ENCODE measurements at regions not wholly inside any gene's neighbourhood (a gene's known extent, or its start where the extent isn't known, plus 50 kb on each side); places are given as distances from the start of the nearest gene placed in this dataset.
"Not testable (repeated sequence)": the region's sequence is repeated elsewhere in the genome, so short reads cannot be mapped to it uniquely, and the experiment has no call there.

DNA sequence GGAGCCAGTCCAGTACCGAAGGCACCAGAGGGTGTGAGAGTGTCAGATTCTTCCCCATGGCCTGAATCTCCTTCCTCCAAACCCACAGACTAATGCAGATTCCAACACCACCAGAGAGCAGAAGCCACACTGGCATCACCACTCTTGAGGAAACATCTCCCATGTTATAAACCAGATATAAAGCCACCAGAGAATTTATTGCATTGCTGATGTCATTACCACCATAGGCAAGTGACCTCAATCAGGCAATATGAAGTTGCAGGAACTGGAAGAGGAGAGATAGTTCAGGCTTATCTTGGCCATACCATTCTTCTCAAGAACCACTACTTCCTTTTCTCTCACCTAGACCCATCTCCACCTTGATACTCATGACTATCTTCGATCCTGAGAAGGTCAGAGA lies 653.4 kb downstream of the TMEM121 start:
- TF ChIP-seq CTCF (IDR thresholded peaks at IDR 0.05; ENCODE audit: control insufficient read depth, extremely low read depth, insufficient read depth), result no peak
- H3K4me3 ChIP-seq (ENCODE audit: low read depth, low read length), result no peak overlapping the region
- DNase-seq (ENCODE audit: low read depth), result no peak

- DNase-seq (ENCODE audit: low read depth); H3K4me3 ChIP-seq (ENCODE audit: low read depth, low read length): not testable (repeated sequence)
These were observed 658.4 kb downstream of the TMEM121 start for GRCh38 chr14:106184771-106185170.

DNA sequence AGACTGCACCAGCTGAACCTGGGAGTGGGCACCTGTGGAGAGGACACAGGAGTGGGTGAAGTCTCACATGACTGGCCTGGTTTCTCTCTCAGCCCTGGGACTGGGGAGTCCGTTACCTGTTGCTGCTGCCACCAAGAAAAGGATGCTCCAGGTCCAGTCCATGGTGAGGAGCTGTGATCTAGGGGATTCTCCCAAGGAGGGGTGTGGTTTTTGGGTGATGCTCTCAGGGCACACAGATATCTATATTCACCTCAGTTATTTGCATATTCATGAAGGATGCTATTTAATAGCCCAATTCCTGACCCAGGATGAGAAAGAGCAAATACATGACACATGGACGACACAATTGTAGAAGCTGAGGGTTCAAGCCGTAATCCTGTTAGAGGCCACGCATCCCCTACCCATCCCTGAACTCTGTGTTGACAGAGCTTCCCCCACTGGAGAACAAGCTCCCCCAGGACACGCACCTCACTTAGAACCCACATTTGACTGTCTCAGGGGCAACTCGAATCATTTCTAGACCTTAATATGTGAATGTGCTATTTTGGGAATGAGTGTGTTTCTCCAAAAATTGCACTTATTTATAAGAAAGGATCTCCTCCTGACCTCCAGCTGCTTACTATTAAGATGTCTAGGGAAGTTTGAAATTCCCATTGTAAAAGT lies 658.9 kb downstream of the TMEM121 start:
- not testable (repeated sequence) for DNase-seq (ENCODE audit: low read depth); H3K4me3 ChIP-seq (ENCODE audit: low read depth, low read length)

- no peak overlapping the region for H3K4me3 ChIP-seq (ENCODE audit: low read depth, low read length)
- TF ChIP-seq CTCF (IDR thresholded peaks at IDR 0.05; ENCODE audit: control insufficient read depth, extremely low read depth, insufficient read depth), result peak; percentile 30
- no peak for DNase-seq (ENCODE audit: low read depth)
These were observed 659.5 kb downstream of the TMEM121 start for GRCh38 chr14:106185837-106186233.

DNA sequence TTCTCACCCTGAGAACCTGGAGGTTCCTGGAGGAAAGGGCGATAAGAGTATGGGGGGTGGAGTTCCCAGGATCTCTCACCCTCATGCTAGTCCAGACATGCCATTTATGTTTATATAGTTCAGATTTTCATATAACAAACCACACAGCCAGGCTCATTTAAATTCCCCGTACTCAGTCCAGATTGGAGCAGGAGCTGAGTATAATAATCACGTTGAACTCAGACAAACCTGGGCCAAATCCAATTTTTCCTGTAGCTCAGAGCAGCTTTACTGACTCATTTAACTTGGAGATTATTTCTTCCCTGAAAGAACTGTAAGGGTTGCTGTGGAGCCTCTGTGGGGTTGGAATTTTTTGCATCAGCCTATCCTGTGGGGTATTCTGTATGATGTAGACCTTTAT lies 660.8 kb downstream of the TMEM121 start:
- no peak overlapping the region for H3K4me3 ChIP-seq (ENCODE audit: low read depth, low read length)
- no peak for TF ChIP-seq CTCF (IDR thresholded peaks at IDR 0.05; ENCODE audit: control insufficient read depth, extremely low read depth, insufficient read depth)
- no peak for DNase-seq (ENCODE audit: low read depth)

DNA sequence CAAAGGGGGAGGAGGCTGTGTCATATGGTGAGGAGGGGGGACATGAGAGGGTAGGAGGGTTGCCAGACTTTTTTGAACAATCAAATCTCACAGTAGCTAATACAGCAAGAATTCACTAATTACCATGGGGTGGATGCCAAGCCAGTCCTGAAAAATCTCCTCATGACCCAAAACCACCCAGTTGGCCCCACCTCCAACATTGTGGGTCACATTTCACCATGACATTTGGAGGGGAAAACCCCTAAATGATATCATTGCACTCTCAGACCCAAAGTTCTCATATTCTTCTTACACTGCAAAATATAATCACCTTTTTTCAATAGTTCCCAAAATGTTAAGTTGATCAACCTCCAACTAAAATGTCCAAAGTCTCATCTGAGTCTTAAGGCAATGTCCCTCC lies 666.3 kb downstream of the TMEM121 start:
- not testable (repeated sequence) for DNase-seq (ENCODE audit: low read depth); H3K4me3 ChIP-seq (ENCODE audit: low read depth, low read length)

DNA sequence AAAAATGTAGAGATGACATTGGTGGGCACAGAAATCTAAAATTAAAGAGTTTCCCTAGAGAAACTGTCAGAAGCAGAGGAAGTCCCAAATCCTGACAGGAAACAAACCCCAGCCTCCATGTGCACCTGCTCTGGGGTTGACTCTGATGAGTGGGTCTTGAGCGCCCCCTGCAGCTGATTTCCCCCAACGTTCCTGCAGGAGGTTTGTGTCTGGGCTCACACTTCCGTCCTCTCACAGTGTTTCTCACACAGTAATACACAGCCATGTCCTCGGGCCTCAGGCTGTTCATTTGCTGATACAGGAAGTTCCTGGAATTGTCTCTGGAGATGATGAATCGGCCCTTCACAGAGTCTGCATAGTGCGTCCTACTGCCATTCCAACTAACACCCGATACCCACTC lies 670.1 kb downstream of the TMEM121 start:
- peak; percentile 17; the same call in 1 of the 2 replicates for TF ChIP-seq CTCF (IDR thresholded peaks at IDR 0.05; ENCODE audit: control insufficient read depth, extremely low read depth, insufficient read depth)
- not testable (repeated sequence) for H3K4me3 ChIP-seq (ENCODE audit: low read depth, low read length); DNase-seq (ENCODE audit: low read depth)

DNA sequence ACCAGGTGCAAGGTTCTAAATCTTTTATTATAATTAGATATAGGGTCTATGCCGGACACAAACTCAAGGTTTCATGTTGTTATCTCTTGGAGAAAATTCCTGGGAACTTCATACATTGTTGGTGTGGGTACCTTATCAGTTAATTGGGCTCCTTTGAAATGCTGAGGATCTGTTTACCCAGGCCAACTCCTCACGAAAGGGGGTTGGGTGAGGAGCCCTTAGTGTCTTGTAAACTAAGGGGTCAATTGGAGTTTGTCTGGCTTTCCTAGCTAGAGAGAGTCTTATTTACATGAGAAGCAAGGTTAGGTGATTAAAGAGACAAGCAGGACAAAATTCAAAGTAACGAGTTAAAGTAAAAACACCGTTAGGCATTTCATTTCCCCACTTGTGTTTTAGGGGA lies 670.9 kb downstream of the TMEM121 start:
- not testable (repeated sequence) for H3K4me3 ChIP-seq (ENCODE audit: low read depth, low read length); DNase-seq (ENCODE audit: low read depth)

DNA sequence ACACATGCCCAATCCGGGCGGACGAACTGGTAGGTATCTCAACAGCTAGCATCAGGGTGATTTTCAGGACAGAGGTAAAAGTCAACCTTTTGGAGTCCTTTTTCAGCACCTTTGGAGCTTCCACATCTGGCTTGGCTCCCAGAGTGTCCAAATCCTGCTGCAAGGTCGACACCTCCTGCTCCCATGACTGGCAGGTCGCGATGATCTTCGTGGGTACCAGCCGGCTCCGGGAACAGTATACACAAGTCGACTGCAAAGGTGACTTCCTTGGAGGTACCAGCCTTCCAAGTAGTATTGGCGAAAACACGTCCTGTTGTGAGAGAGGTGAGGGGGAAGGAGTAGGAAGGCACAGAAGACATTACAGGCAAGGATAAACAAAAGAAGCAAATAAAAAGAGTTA lies 672.7 kb downstream of the TMEM121 start:
- DNase-seq (ENCODE audit: low read depth), result no peak
- H3K4me3 ChIP-seq (ENCODE audit: low read depth, low read length), result no peak overlapping the region
- no peak for TF ChIP-seq CTCF (IDR thresholded peaks at IDR 0.05; ENCODE audit: control insufficient read depth, extremely low read depth, insufficient read depth)
